ENCODE measurements at regions not wholly inside any gene's neighbourhood (a gene's known extent, or its start where the extent isn't known, plus 50 kb on each side); places are given as distances from the start of the nearest gene placed in this dataset.

- no peaks in the 10 kb centered on the region for H3K79me1 ChIP-seq (ENCODE audit: insufficient read depth, low read depth, low read length, poor library complexity, severe bottlenecking)
- H3K9ac ChIP-seq (ENCODE audit: extremely low read depth, insufficient read length, low read length) = no peak overlapping the region
- no peak overlapping the region for H2BK12ac ChIP-seq (ENCODE audit: insufficient read length, low read depth, low read length)
- H3K4me1 Mint-ChIP-seq = peaks cover 46% of the 10 kb centered on the region in 2 experiments
- peaks cover 0 to 4% (median 0%) of the 10 kb centered on the region in 3 experiments; a peak in 1 of 7 replicates for H3K36me3 Mint-ChIP-seq (ENCODE audit: insufficient read depth in 1 of 3, low read depth in 3 of 3)
- no CpG with 5 or more reads among the region's 2 CpGs for WGBS (ENCODE audit: extremely low coverage, insufficient read length, low lambda C conversion rate)
- H3K4ac ChIP-seq (ENCODE audit: low read depth, low read length) = no peak overlapping the region
- no peaks in the 10 kb centered on the region for H3K27me3 Mint-ChIP-seq (ENCODE audit: low read depth)
- H3T11ph ChIP-seq (ENCODE audit: low read length) = no peak overlapping the region
- H3K56ac ChIP-seq (ENCODE audit: insufficient read length, low read depth, low read length) = no peak overlapping the region
- no peaks in the 10 kb centered on the region; a peak in 1 of 5 replicates for H3K9me3 Mint-ChIP-seq
- no peak overlapping the region for H4K91ac ChIP-seq (ENCODE audit: insufficient read length, low read depth, low read length)
- H4K8ac ChIP-seq (replicated peaks; ENCODE audit: insufficient read length, low read depth, low read length) = no peak overlapping the region
- DNase-seq = no peak
- no peaks in the 10 kb centered on the region for H3K9me3 ChIP-seq (ENCODE audit: control insufficient read depth, low read depth, low read length)
- no peak overlapping the region for H2BK5ac ChIP-seq (ENCODE audit: insufficient read length, low read length)
- H3K23me2 ChIP-seq (ENCODE audit: insufficient read length, low read depth, low read length, poor library complexity, severe bottlenecking) = no peaks in the 10 kb centered on the region
- H3K27ac ChIP-seq (ENCODE audit: insufficient read length, low read depth, low read length) = no peak overlapping the region
- no peak overlapping the region for H4K5ac ChIP-seq (ENCODE audit: insufficient read length, low read depth, low read length)
- no peak overlapping the region; the same call in 1 of the 2 replicates for H2BK15ac ChIP-seq (ENCODE audit: low read depth, low read length)
- no peaks in the 10 kb centered on the region for H4K20me1 ChIP-seq (ENCODE audit: control insufficient read depth, insufficient read depth, insufficient read length)
- H3K14ac ChIP-seq (ENCODE audit: insufficient read depth, low read length) = no peak overlapping the region
- H3K4me3 Mint-ChIP-seq = no peak overlapping the region
- H3K27me3 ChIP-seq (ENCODE audit: insufficient read depth, low read length) = no peaks in the 10 kb centered on the region
- H3K18ac ChIP-seq (ENCODE audit: insufficient read length, low read depth, low read length) = no peak overlapping the region
- TF ChIP-seq, protein P1, sequence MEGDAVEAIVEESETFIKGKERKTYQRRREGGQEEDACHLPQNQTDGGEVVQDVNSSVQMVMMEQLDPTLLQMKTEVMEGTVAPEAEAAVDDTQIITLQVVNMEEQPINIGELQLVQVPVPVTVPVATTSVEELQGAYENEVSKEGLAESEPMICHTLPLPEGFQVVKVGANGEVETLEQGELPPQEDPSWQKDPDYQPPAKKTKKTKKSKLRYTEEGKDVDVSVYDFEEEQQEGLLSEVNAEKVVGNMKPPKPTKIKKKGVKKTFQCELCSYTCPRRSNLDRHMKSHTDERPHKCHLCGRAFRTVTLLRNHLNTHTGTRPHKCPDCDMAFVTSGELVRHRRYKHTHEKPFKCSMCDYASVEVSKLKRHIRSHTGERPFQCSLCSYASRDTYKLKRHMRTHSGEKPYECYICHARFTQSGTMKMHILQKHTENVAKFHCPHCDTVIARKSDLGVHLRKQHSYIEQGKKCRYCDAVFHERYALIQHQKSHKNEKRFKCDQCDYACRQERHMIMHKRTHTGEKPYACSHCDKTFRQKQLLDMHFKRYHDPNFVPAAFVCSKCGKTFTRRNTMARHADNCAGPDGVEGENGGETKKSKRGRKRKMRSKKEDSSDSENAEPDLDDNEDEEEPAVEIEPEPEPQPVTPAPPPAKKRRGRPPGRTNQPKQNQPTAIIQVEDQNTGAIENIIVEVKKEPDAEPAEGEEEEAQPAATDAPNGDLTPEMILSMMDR (conservative IDR thresholded peaks at IDR 0.05) = no peak
- H2AK5ac ChIP-seq (ENCODE audit: insufficient read length, low read length) = no peak overlapping the region
- H3K27ac Mint-ChIP-seq = no peak overlapping the region; a peak in 1 of 7 replicates
- H2AFZ ChIP-seq (ENCODE audit: low read length) = no peak overlapping the region
- no peak overlapping the region for H3K23ac ChIP-seq (ENCODE audit: insufficient read length, low read depth, low read length)
- H2BK120ac ChIP-seq (ENCODE audit: low read depth, low read length, poor library complexity, severe bottlenecking) = no peak overlapping the region
- H2BK20ac ChIP-seq (ENCODE audit: low read depth, low read length, poor library complexity, severe bottlenecking) = no peak overlapping the region
- no peaks in the 10 kb centered on the region for H3K79me2 ChIP-seq (ENCODE audit: insufficient read depth, low read length)
- peaks cover 5% of the 10 kb centered on the region for H3K4me1 ChIP-seq (ENCODE audit: insufficient read depth, low read length)
- H3K4me2 ChIP-seq (ENCODE audit: insufficient read depth, insufficient read length, low read length) = no peak overlapping the region
Measured at GRCh38 chr2:144593803-144594202, 73.9 kb upstream of the ZEB2 start.
